Right kidney (tissue), 1 donor: ENCODE measurements at regions not wholly inside any gene's neighbourhood (a gene's known extent, or its start where the extent isn't known, plus 50 kb on each side); places are given as distances from the start of the nearest gene placed in this dataset.
A peak's percentile ranks its signal among the peaks of the same experiment; 100 is the strongest.
"Not testable (repeated sequence)": the region's sequence is repeated elsewhere in the genome, so short reads cannot be mapped to it uniquely, and the experiment has no call there.

Experiments used
- DNase-seq: peaks from one replicate; pipeline ENCODE4 v3.0.0-alpha.2; 2016

GRCh38 chr2:2656115-2657011 lies 325.3 kb upstream of the MYT1L start:
- DNase-seq = peak; percentile 63

- no peak for DNase-seq
Measured at GRCh38 chr2:2655453-2656114, 324.5 kb upstream of the MYT1L start.

GRCh38 chr2:2653231-2653630 lies 322.2 kb upstream of the MYT1L start:
- no peak for DNase-seq

GRCh38 chr2:2650608-2651375 lies 319.7 kb upstream of the MYT1L start:
- no peak for DNase-seq

- no peak for DNase-seq
Measured at GRCh38 chr2:2649109-2650072, 318.3 kb upstream of the MYT1L start.

- DNase-seq = no peak
Measured at GRCh38 chr2:2648094-2648493, 317.0 kb upstream of the MYT1L start.

- DNase-seq = no peak
Measured at GRCh38 chr2:2647141-2647541, 316.1 kb upstream of the MYT1L start.

- DNase-seq = peak; percentile 57
Measured at GRCh38 chr2:2646433-2647051, 315.5 kb upstream of the MYT1L start.

GRCh38 chr2:2645162-2645855 lies 314.2 kb upstream of the MYT1L start:
- no peak for DNase-seq

GRCh38 chr2:2644751-2645150 lies 313.7 kb upstream of the MYT1L start:
- DNase-seq = not testable (repeated sequence)

GRCh38 chr2:2644040-2644439 lies 313.0 kb upstream of the MYT1L start:
- no peak for DNase-seq

GRCh38 chr2:2642906-2643890 lies 312.1 kb upstream of the MYT1L start:
- no peak for DNase-seq

GRCh38 chr2:2641541-2642410 lies 310.7 kb upstream of the MYT1L start:
- no peak for DNase-seq

- DNase-seq = no peak
Measured at GRCh38 chr2:2640818-2641217, 309.7 kb upstream of the MYT1L start.

GRCh38 chr2:2640371-2640770 lies 309.3 kb upstream of the MYT1L start:
- DNase-seq = no peak

- no peak for DNase-seq
Measured at GRCh38 chr2:2639251-2640139, 308.4 kb upstream of the MYT1L start.

- no peak for DNase-seq
Measured at GRCh38 chr2:2638547-2639220, 307.6 kb upstream of the MYT1L start.
